GM18520 (cell line): ENCODE measurements at regions not wholly inside any gene's neighbourhood (a gene's known extent, or its start where the extent isn't known, plus 50 kb on each side); places are given as distances from the start of the nearest gene placed in this dataset.

Source experiments
- ATAC-seq: cut with Tn5 transposase; IDR thresholded peaks from one replicate; pipeline ENCODE4 v1.9.1; 2021; ENCODE audit not compliant: unreplicated experiment

GRCh38 chr2:104790100-104790811, 63.7 kb upstream of the POU3F3 start:
- no peak for ATAC-seq

- no peak for ATAC-seq
Observed at GRCh38 chr2:104790901-104791495, 62.9 kb upstream of the POU3F3 start.

DNA sequence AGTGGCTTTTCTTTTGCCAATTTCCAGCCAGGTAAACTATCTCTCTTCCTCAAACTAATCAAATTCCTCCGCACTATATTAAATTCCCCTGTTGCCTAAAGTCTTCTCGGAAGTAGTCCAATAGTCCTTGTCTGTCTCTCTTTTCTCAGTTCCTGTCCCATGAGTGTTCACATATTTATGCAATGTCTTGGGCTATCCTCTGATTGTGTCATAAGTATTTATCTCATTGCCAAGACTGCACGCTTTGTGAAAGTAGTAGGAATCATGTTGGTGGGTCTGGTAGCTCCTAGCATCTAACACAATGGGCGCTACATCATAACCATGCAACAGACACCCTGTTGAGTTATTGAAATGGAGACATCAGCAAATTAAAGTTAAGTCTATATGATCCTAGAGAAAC, 59.9 kb upstream of the POU3F3 start:
- ATAC-seq, result no peak

- no peak for ATAC-seq
Observed at GRCh38 chr2:104794441-104794840, 59.5 kb upstream of the POU3F3 start.
